ENCODE measurements at regions not wholly inside any gene's neighbourhood (a gene's known extent, or its start where the extent isn't known, plus 50 kb on each side); places are given as distances from the start of the nearest gene placed in this dataset.

DNA sequence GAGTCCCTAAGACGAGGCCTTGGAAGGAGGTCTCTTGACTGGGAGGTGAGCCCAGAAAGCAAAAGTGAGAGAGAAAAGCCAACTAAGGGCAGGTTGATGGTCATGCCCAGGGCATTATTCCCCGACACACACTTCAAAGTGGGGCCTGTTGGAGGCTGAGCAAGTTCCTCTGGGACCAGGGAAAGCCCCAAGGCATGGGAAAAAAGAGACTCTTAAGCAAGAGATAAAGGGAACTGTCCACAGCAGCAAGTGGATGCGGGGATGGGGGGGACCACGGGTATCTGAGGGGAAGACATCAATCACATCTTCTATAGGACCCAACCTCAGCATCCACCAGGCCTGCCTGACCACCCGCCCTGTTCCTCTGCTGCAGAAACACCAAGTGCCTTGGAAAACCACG lies 119.9 kb upstream of the MAFB start:
- H2BK120ac ChIP-seq (replicated peaks; ENCODE audit: low read depth, low read length) = no peak overlapping the region
- no peak for FAIRE-seq
- TF ChIP-seq NRF1 (IDR thresholded peaks at IDR 0.05; ENCODE audit: low read depth, low read length) = no peak
- no peak for TF ChIP-seq CHD2 (IDR thresholded peaks at IDR 0.05; ENCODE audit: low read length)
- TF ChIP-seq HDAC2 (IDR thresholded peaks at IDR 0.05; ENCODE audit: borderline replicate concordance in 1 of 2, low read depth in 2 of 2, low read length in 2 of 2) = no peak
- TF ChIP-seq PHF8 (conservative IDR thresholded peaks at IDR 0.05; ENCODE audit: low read depth, low read length) = no peak
- TF ChIP-seq KDM5A (IDR thresholded peaks at IDR 0.05; ENCODE audit: low read length) = no peak
- TF ChIP-seq MAFK (IDR thresholded peaks at IDR 0.05; ENCODE audit: low read depth, low read length) = no peak
- no peak for TF ChIP-seq BCL11A (IDR thresholded peaks at IDR 0.05; ENCODE audit: low read depth in 2 of 2, low read length in 2 of 2)
- no peak for TF ChIP-seq TAF7 (optimal IDR thresholded peaks at IDR 0.05; ENCODE audit: borderline replicate concordance, low read depth, low read length)
- no peak for TF ChIP-seq RAD21 (IDR thresholded peaks at IDR 0.05 in 1 of 2, conservative IDR thresholded peaks at IDR 0.05 in 1 of 2; ENCODE audit: low read depth in 2 of 2, low read length in 2 of 2)
- TF ChIP-seq SP4 (IDR thresholded peaks at IDR 0.05; ENCODE audit: low read length) = no peak
- TF ChIP-seq TCF12 (IDR thresholded peaks at IDR 0.05; ENCODE audit: low read depth, low read length) = no peak
- TF ChIP-seq EGR1 (IDR thresholded peaks at IDR 0.05; ENCODE audit: borderline replicate concordance, low read depth, low read length) = no peak
- no peak for TF ChIP-seq SIRT6 (IDR thresholded peaks at IDR 0.05; ENCODE audit: low read length)
- no peak for TF ChIP-seq USF2 (IDR thresholded peaks at IDR 0.05; ENCODE audit: low read length)
- no peak for TF ChIP-seq YY1 (IDR thresholded peaks at IDR 0.05; ENCODE audit: low read depth, low read length)

More for the DNA sequence above, 119.9 kb upstream of the MAFB start:
- no peak overlapping the region for H3K18ac ChIP-seq (ENCODE audit: extremely low read depth, low read length)
- ChIA-PET POLR2A (ENCODE audit: partially characterized antibody) (no interaction called here), CTCF (ENCODE audit: partially characterized antibody) (interaction anchor here (1.3 to 3.5 kb wide), 3 partner anchors 8 to 138 kb away, joined by 3 to 20 read pairs (median 5); no protein-coding TSS in a partner anchor)
- no peak overlapping the region for H2BK15ac ChIP-seq (ENCODE audit: low read length)
- H3K79me2 ChIP-seq (ENCODE audit: control insufficient read depth in 1 of 2, insufficient read depth in 2 of 2, low read length in 2 of 2) = no peaks in the 10 kb centered on the region
- no peak overlapping the region for H4K5ac ChIP-seq (ENCODE audit: insufficient read length, low read depth, low read length)
- no peak overlapping the region for H4K8ac ChIP-seq (ENCODE audit: extremely low read depth, insufficient read depth, low read length)
- no peak overlapping the region for H2AFZ ChIP-seq (ENCODE audit: low read length)
- no peaks in the 10 kb centered on the region for H3K79me1 ChIP-seq (ENCODE audit: low read depth, low read length)
- H3K9ac ChIP-seq (replicated peaks in 1 of 4; ENCODE audit: extremely low read depth in 1 of 4, low read depth in 3 of 4, low read length in 3 of 4) = no peak overlapping the region
- no peak overlapping the region for H3K56ac ChIP-seq (replicated peaks; ENCODE audit: insufficient read length, low read depth, low read length)
- H3K14ac ChIP-seq (ENCODE audit: insufficient read length) = no peak overlapping the region
- WGBS, 2 experiments (ENCODE audit: extremely low coverage in 1 of 2, insufficient coverage in 1 of 2, insufficient read length in 1 of 2, insufficient replicate concordance in 2 of 2, low coverage in 1 of 2, low lambda C conversion rate in 2 of 2, missing lambda C conversion rate in 1 of 2) = 96% methylated on average over 6 of the region's 6 CpGs; no CpG with 5 or more reads in 1 of the 2 experiments
- no peaks in the 10 kb centered on the region for H3K4me1 ChIP-seq (replicated peaks in 1 of 4; ENCODE audit: control insufficient read depth in 3 of 4, insufficient read depth in 4 of 4, low read length in 3 of 4)
- H3K4ac ChIP-seq (replicated peaks; ENCODE audit: insufficient read length, low read depth, low read length) = no peak overlapping the region
- H3K36me3 ChIP-seq (ENCODE audit: control insufficient read depth in 2 of 4, insufficient read depth in 4 of 4, low read length in 3 of 4) = no peaks in the 10 kb centered on the region
- H2BK12ac ChIP-seq (ENCODE audit: low read depth, low read length) = no peak overlapping the region
- no peak overlapping the region for H2BK20ac ChIP-seq (ENCODE audit: low read length)
- H3K27me3 ChIP-seq (replicated peaks in 1 of 4; ENCODE audit: control insufficient read depth in 3 of 4, extremely low read depth in 1 of 4, insufficient read depth in 3 of 4, low read length in 3 of 4) = no peaks in the 10 kb centered on the region
- H2BK5ac ChIP-seq (ENCODE audit: low read depth, low read length) = no peak overlapping the region
- no peak for DNase-seq (ENCODE audit: low read depth in 1 of 2, low spot score in 2 of 2)
- no peak overlapping the region for H3K27ac ChIP-seq (ENCODE audit: low read depth, low read length)
- H4K91ac ChIP-seq (replicated peaks; ENCODE audit: insufficient read length, low read length) = no peak overlapping the region
- H3K23ac ChIP-seq (ENCODE audit: insufficient read length) = no peak overlapping the region
- H3K4me2 ChIP-seq (ENCODE audit: insufficient read depth in 1 of 2, low read depth in 2 of 2, low read length in 2 of 2) = no peak overlapping the region
- H4K20me1 ChIP-seq (replicated peaks in 1 of 2; ENCODE audit: control insufficient read depth in 1 of 2, insufficient read depth in 2 of 2, low read length in 2 of 2) = peaks cover 0 to 2% of the 10 kb centered on the region in 2 experiments
- no peak overlapping the region for H3K4me3 ChIP-seq (ENCODE audit: extremely low read depth in 1 of 4, insufficient read depth in 2 of 4, low read depth in 3 of 4, low read length in 4 of 4)
- no peak overlapping the region for H2AK5ac ChIP-seq (ENCODE audit: low read depth, low read length)
- no peaks in the 10 kb centered on the region for H3K9me3 ChIP-seq (ENCODE audit: insufficient read depth in 2 of 2, low read depth in 1 of 2, low read length in 1 of 2)
- peaks cover 4% of the 10 kb centered on the region for H3K23me2 ChIP-seq (ENCODE audit: low read depth, low read length)
